Medulla oblongata (tissue), 1 donor: ENCODE measurements at regions not wholly inside any gene's neighbourhood (a gene's known extent, or its start where the extent isn't known, plus 50 kb on each side); places are given as distances from the start of the nearest gene placed in this dataset.
A peak's percentile ranks its signal among the peaks of the same experiment; 100 is the strongest.

Source experiments
- DNase-seq: peaks from one replicate; pipeline ENCODE4 v3.0.0-alpha.2; 2015; ENCODE audit errors: extremely low spot score

DNA sequence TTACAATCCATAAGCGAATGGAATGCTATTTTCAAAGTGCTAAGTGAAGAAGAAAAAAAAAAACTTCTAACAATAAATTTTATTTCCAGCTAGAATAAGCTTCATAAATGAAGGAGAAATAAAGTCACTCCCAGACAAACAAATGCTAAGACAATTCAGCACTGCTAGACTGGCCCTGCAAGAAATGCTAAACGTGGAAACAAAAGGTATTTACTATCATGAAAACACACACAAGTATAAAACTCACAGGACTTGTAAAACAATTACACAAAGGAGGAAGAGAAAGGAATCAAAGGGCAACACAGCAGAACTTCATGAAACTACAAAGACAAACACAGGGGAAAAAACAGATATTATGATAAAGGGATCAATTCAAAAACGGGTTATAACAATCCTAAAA is 85.8 kb upstream of the NELL2 start:
- no peak for DNase-seq

DNA sequence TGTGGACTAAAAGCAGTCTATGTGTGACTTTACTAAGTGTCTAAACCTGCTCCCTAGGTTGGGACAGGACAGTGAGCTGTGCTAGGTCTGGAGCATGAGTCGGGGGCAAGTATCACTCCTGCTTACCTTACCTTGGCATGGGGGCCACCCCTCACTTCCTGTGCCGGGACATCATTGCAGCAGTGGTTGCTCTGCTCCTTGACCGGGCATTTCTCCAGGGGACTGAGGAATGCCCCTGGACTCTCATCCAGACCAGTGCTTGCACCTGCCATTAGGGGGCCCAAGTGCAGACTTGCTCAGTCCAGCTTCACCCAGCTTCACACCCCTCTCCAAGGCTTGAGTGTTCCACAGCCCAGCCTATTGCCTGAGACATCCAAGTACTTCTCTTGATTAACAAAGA is 84.7 kb upstream of the NELL2 start:
- no peak for DNase-seq

- DNase-seq: no peak
These were observed 84.3 kb upstream of the NELL2 start for GRCh38 chr12:44960423-44960822.

GRCh38 chr12:44947163-44947562 is 71.0 kb upstream of the NELL2 start:
- DNase-seq: no peak

- DNase-seq: no peak
These were observed 66.6 kb upstream of the NELL2 start for GRCh38 chr12:44942714-44943113.

DNA sequence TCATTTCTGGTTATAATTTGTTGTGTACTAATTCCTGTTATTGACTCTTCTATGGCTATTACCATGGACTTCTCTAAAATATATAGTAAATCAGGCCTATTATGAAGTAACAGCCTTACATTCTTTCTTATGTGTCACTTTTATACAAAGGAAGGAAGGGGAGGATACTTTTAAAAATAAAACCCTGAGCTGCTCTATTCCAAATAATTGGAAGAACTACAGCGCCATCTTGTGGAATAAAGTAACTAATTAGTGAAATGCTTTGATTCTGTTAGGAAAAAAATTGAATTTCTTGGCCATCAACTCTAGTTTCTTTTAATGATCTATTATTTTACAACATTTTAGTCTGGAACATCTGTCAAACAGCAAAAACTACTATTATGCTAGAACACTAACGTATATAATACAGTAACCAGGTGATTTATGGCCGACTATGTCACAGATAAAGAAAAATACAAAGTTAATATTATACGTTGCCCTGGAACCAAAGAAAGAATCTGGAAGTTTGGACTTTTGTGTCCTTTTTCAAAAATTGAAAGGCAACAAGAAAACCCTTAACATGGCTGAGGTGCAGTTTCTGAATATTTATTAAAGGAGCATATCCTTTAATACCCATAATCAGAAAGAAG is 55.0 kb upstream of the NELL2 start:
- peak; percentile 70 for DNase-seq

- no peak for DNase-seq
These were observed 53.2 kb upstream of the NELL2 start for GRCh38 chr12:44929236-44929885.
